Astrocyte (in vitro differentiated cells and primary cell): ENCODE measurements at regions not wholly inside any gene's neighbourhood (a gene's known extent, or its start where the extent isn't known, plus 50 kb on each side); places are given as distances from the start of the nearest gene placed in this dataset.

Experiments used
- DNase-seq: peaks from one replicate; pipeline ENCODE4 v3.0.0-alpha.2; 2010; ENCODE audit warnings: low read depth
- FAIRE-seq: peaks from 2 replicates; lab custom pipeline; 2011; peaks lifted over from hg19 to GRCh38; lab: Jason Lieb, UNC
- H2AFZ ChIP-seq: 2 replicates; pipeline ENCODE4 v1.6.0; 2012; ENCODE audit warnings: low read depth, low read length, inconsistent platforms
- H3K27ac ChIP-seq: 2 replicates; pipeline ENCODE4 v1.5.1; 2011; ENCODE audit warnings: low read depth, low read length, inconsistent platforms
- H3K27me3 ChIP-seq: 2 replicates; pipeline ENCODE4 v1.6.0; 2011; ENCODE audit warnings: low read length, inconsistent platforms; ENCODE audit not compliant: insufficient read depth
- H3K36me3 ChIP-seq: 2 replicates; pipeline ENCODE4 v1.5.1; 2011; ENCODE audit warnings: low read length, inconsistent platforms; ENCODE audit not compliant: insufficient read depth
- H3K4me1 ChIP-seq: 2 replicates; pipeline ENCODE4 v1.5.1; 2011; ENCODE audit warnings: low read length, inconsistent platforms; ENCODE audit not compliant: insufficient read depth
- H3K4me2 ChIP-seq: 2 replicates; pipeline ENCODE4 v1.6.0; 2012; ENCODE audit warnings: low read length, inconsistent platforms
- H3K4me3 ChIP-seq: 2 replicates; pipeline ENCODE4 v1.5.1; 2011; ENCODE audit warnings: low read depth, mild to moderate bottlenecking, low read length, inconsistent platforms; ENCODE audit not compliant: insufficient read depth
- H3K79me2 ChIP-seq: 2 replicates; pipeline ENCODE4 v1.6.0; 2012; ENCODE audit warnings: mild to moderate bottlenecking, low read length, inconsistent platforms; ENCODE audit not compliant: insufficient read depth
- H3K9ac ChIP-seq: 2 replicates; pipeline ENCODE4 v1.6.0; 2012; ENCODE audit warnings: mild to moderate bottlenecking, low read length, inconsistent platforms
- H3K9me3 ChIP-seq: 2 replicates; pipeline ENCODE4 v1.5.1; 2012; ENCODE audit warnings: low read depth, mild to moderate bottlenecking, low read length, inconsistent platforms; ENCODE audit not compliant: insufficient read depth
- H4K20me1 ChIP-seq: 2 replicates; pipeline ENCODE4 v1.6.0; 2012; ENCODE audit warnings: low read length, inconsistent platforms; ENCODE audit not compliant: insufficient read depth
- H3K27ac Mint-ChIP-seq: one replicate; pipeline ENCODE4 v1.8.0; 2021; ENCODE audit warnings: mild to moderate bottlenecking, mixed read lengths; ENCODE audit not compliant: unreplicated experiment
- H3K27me3 Mint-ChIP-seq: one replicate; pipeline ENCODE4 v1.8.0; 2021; ENCODE audit warnings: low read depth, mixed read lengths; ENCODE audit not compliant: unreplicated experiment
- H3K36me3 Mint-ChIP-seq: one replicate; pipeline ENCODE4 v1.8.0; 2021; ENCODE audit warnings: low read depth, mixed read lengths; ENCODE audit not compliant: unreplicated experiment
- H3K4me1 Mint-ChIP-seq: one replicate; pipeline ENCODE4 v1.8.0; 2021; ENCODE audit warnings: low read depth, mixed read lengths; ENCODE audit not compliant: unreplicated experiment
- H3K4me3 Mint-ChIP-seq: one replicate; pipeline ENCODE4 v1.8.0; 2021; ENCODE audit warnings: mild to moderate bottlenecking, moderate library complexity, mixed read lengths; ENCODE audit not compliant: unreplicated experiment
- H3K9me3 Mint-ChIP-seq: one replicate; pipeline ENCODE4 v1.8.0; 2021; ENCODE audit warnings: mild to moderate bottlenecking, mixed read lengths; ENCODE audit not compliant: unreplicated experiment
- CTCF ChIP-seq: IDR thresholded peaks from 2 replicates; pipeline ENCODE4 v1.5.1; 2011; ENCODE audit warnings: low read depth, mild to moderate bottlenecking, inconsistent platforms, low read length, moderate library complexity; ENCODE audit not compliant: insufficient read depth
- EZH2 ChIP-seq: IDR thresholded peaks from 2 replicates; pipeline ENCODE4 v1.6.1; 2012; ENCODE audit warnings: mild to moderate bottlenecking, low read length, inconsistent platforms; ENCODE audit not compliant: insufficient read depth

- Histone ChIP-seq H3K27me3 (no peaks in the 10 kb centered on the region), H3K9ac (no peak overlapping the region), H3K27ac (no peak overlapping the region), H3K9me3 (no peaks in the 10 kb centered on the region), H4K20me1 (no peaks in the 10 kb centered on the region), H3K4me1 (no peaks in the 10 kb centered on the region), H3K79me2 (no peaks in the 10 kb centered on the region), H3K4me2 (no peak overlapping the region), H3K36me3 (no peaks in the 10 kb centered on the region), H3K4me3 (no peak overlapping the region), H2AFZ (no peak overlapping the region)
- H3K27ac Mint-ChIP-seq: no peak overlapping the region
- TF ChIP-seq CTCF: no peak
- no peak for TF ChIP-seq EZH2
- H3K9me3 Mint-ChIP-seq: no peaks in the 10 kb centered on the region
- H3K4me1 Mint-ChIP-seq: no peaks in the 10 kb centered on the region
- H3K4me3 Mint-ChIP-seq: no peak overlapping the region
- peaks cover 6% of the 10 kb centered on the region for H3K27me3 Mint-ChIP-seq
- peak; percentile 26 for DNase-seq
- H3K36me3 Mint-ChIP-seq: no peaks in the 10 kb centered on the region
- no peak for FAIRE-seq
These were observed 434.0 kb downstream of the INHBA start for GRCh38 chr7:41268878-41269277.

- FAIRE-seq (no peak), DNase-seq (no peak)
- H3K4me1 Mint-ChIP-seq: peaks cover 18% of the 10 kb centered on the region
- H3K4me2 ChIP-seq: no peak overlapping the region
- H3K27ac Mint-ChIP-seq: peak overlapping the region; percentile 4
- no peaks in the 10 kb centered on the region for H4K20me1 ChIP-seq
- H3K79me2 ChIP-seq: no peaks in the 10 kb centered on the region
- H3K27me3 Mint-ChIP-seq: no peaks in the 10 kb centered on the region
- no peaks in the 10 kb centered on the region for H3K27me3 ChIP-seq
- no peak overlapping the region for H3K4me3 ChIP-seq
- no peak overlapping the region for H2AFZ ChIP-seq
- no peaks in the 10 kb centered on the region for H3K36me3 Mint-ChIP-seq
- H3K9ac ChIP-seq: no peak overlapping the region
- no peaks in the 10 kb centered on the region for H3K9me3 ChIP-seq
- TF ChIP-seq CTCF: no peak
- TF ChIP-seq EZH2: no peak
- H3K9me3 Mint-ChIP-seq: no peaks in the 10 kb centered on the region
- H3K4me1 ChIP-seq: peaks cover 9% of the 10 kb centered on the region
- H3K36me3 ChIP-seq: no peaks in the 10 kb centered on the region
- H3K27ac ChIP-seq: no peak overlapping the region
- H3K4me3 Mint-ChIP-seq: no peak overlapping the region
These were observed 441.8 kb downstream of the INHBA start for GRCh38 chr7:41261080-41261479.

- Mint-ChIP-seq H3K36me3 (no peaks in the 10 kb centered on the region), H3K4me3 (no peak overlapping the region), H3K27ac (peak overlapping the region; percentile 41), H3K27me3 (no peaks in the 10 kb centered on the region), H3K4me1 (peaks cover 22% of the 10 kb centered on the region), H3K9me3 (peaks cover 4% of the 10 kb centered on the region)
- TF ChIP-seq CTCF (no peak), EZH2 (no peak)
- H3K79me2 ChIP-seq: no peaks in the 10 kb centered on the region
- H3K36me3 ChIP-seq: no peaks in the 10 kb centered on the region
- H3K9ac ChIP-seq: no peak overlapping the region
- H3K27me3 ChIP-seq: no peaks in the 10 kb centered on the region
- H3K4me3 ChIP-seq: no peak overlapping the region
- no peaks in the 10 kb centered on the region for H3K9me3 ChIP-seq
- no peak for FAIRE-seq
- DNase-seq: no peak
- no peak overlapping the region for H3K27ac ChIP-seq
- H4K20me1 ChIP-seq: no peaks in the 10 kb centered on the region
- H2AFZ ChIP-seq: no peak overlapping the region
- H3K4me1 ChIP-seq: peaks cover 13% of the 10 kb centered on the region
- no peak overlapping the region for H3K4me2 ChIP-seq
These were observed 445.2 kb downstream of the INHBA start for GRCh38 chr7:41257660-41258059.
